NCI-H2171 treated with DMSO at 0.1 percent for 48 hours (cell line): ENCODE measurements at regions not wholly inside any gene's neighbourhood (a gene's known extent, or its start where the extent isn't known, plus 50 kb on each side); places are given as distances from the start of the nearest gene placed in this dataset.

Experiments
- DNase-seq: peaks from one replicate; lab custom pipeline; 2025; lab: John Stamatoyannopoulos, UW

GRCh38 chr6:169965657-169966311 is 214.4 kb downstream of the ERMARD start:
- DNase-seq: no peak

- no peak for DNase-seq
These were observed 213.8 kb downstream of the ERMARD start for GRCh38 chr6:169965239-169965638.

- no peak for DNase-seq
These were observed 213.2 kb downstream of the ERMARD start for GRCh38 chr6:169964486-169965180.

GRCh38 chr6:169963581-169964297 is 212.3 kb downstream of the ERMARD start:
- DNase-seq: no peak

GRCh38 chr6:169962604-169963469 is 211.4 kb downstream of the ERMARD start:
- no peak for DNase-seq

GRCh38 chr6:169961772-169962561 is 210.5 kb downstream of the ERMARD start:
- DNase-seq: no peak

- DNase-seq: no peak
These were observed 209.6 kb downstream of the ERMARD start for GRCh38 chr6:169960886-169961611.

GRCh38 chr6:169960521-169960885 is 209.1 kb downstream of the ERMARD start:
- no peak for DNase-seq

- DNase-seq: no peak
These were observed 208.6 kb downstream of the ERMARD start for GRCh38 chr6:169960003-169960344.

- peak; percentile 79 for DNase-seq
These were observed 207.9 kb downstream of the ERMARD start for GRCh38 chr6:169959136-169960002.

- DNase-seq: no peak
These were observed 207.1 kb downstream of the ERMARD start for GRCh38 chr6:169958510-169958909.

GRCh38 chr6:169957351-169957963 is 206.0 kb downstream of the ERMARD start:
- no peak for DNase-seq

- no peak for DNase-seq
These were observed 205.2 kb downstream of the ERMARD start for GRCh38 chr6:169956580-169956979.

GRCh38 chr6:169955731-169956437 is 204.5 kb downstream of the ERMARD start:
- DNase-seq: no peak

GRCh38 chr6:169954977-169955376 is 203.6 kb downstream of the ERMARD start:
- DNase-seq: no peak

- peak; percentile 18 for DNase-seq
These were observed 202.3 kb downstream of the ERMARD start for GRCh38 chr6:169953686-169954085.

- DNase-seq: peak; percentile 31
These were observed 199.1 kb downstream of the ERMARD start for GRCh38 chr6:169950558-169950957.

- no peak for DNase-seq
These were observed 198.2 kb downstream of the ERMARD start for GRCh38 chr6:169949511-169950097.
